HG02884 (cell line): ENCODE measurements at regions not wholly inside any gene's neighbourhood (a gene's known extent, or its start where the extent isn't known, plus 50 kb on each side); places are given as distances from the start of the nearest gene placed in this dataset.

Experiments
- ATAC-seq: cut with Tn5 transposase; IDR thresholded peaks from one replicate; pipeline ENCODE4 v1.9.1; 2021; ENCODE audit warnings: mild to moderate bottlenecking, moderate library complexity; ENCODE audit not compliant: unreplicated experiment

GRCh38 chr7:116083796-116084195 is 53.2 kb upstream of the TFEC start:
- ATAC-seq = no peak

GRCh38 chr7:116086547-116087045 is 56.0 kb upstream of the TFEC start:
- no peak for ATAC-seq

GRCh38 chr7:116087291-116087690 is 56.7 kb upstream of the TFEC start:
- no peak for ATAC-seq

GRCh38 chr7:116087984-116088383 is 57.4 kb upstream of the TFEC start:
- no peak for ATAC-seq

- ATAC-seq = no peak
These were observed 58.7 kb upstream of the TFEC start for GRCh38 chr7:116089293-116089692.

GRCh38 chr7:116093516-116094301 is 63.1 kb upstream of the TFEC start:
- no peak for ATAC-seq

- ATAC-seq = no peak
These were observed 64.8 kb upstream of the TFEC start for GRCh38 chr7:116095396-116095795.

- ATAC-seq = no peak
These were observed 66.9 kb upstream of the TFEC start for GRCh38 chr7:116097365-116098009.

- ATAC-seq = no peak
These were observed 67.6 kb upstream of the TFEC start for GRCh38 chr7:116098175-116098574.

GRCh38 chr7:116100626-116101025 is 70.1 kb upstream of the TFEC start:
- ATAC-seq = no peak

- ATAC-seq = no peak
These were observed 71.1 kb upstream of the TFEC start for GRCh38 chr7:116101704-116102103.

- ATAC-seq = peak; percentile 73
These were observed 80.9 kb upstream of the TFEC start for GRCh38 chr7:116111475-116111874.

- ATAC-seq = no peak
These were observed 82.7 kb upstream of the TFEC start for GRCh38 chr7:116113310-116113709.

- no peak for ATAC-seq
These were observed 89.5 kb upstream of the TES start for GRCh38 chr7:116120839-116121238.

GRCh38 chr7:116122972-116123595 is 87.3 kb upstream of the TES start:
- no peak for ATAC-seq

- ATAC-seq = no peak
These were observed 82.2 kb upstream of the TES start for GRCh38 chr7:116128139-116128538.

GRCh38 chr7:116135306-116135705 is 75.0 kb upstream of the TES start:
- no peak for ATAC-seq

- ATAC-seq = peak; percentile 92
These were observed 72.0 kb upstream of the TES start for GRCh38 chr7:116138202-116138801.

GRCh38 chr7:116139007-116139406 is 71.3 kb upstream of the TES start:
- no peak for ATAC-seq

GRCh38 chr7:116139807-116140206 is 70.5 kb upstream of the TES start:
- no peak for ATAC-seq

- ATAC-seq = no peak
These were observed 68.0 kb upstream of the TES start for GRCh38 chr7:116142374-116142773.
